RWPE1 (cell line): ENCODE measurements at regions not wholly inside any gene's neighbourhood (a gene's known extent, or its start where the extent isn't known, plus 50 kb on each side); places are given as distances from the start of the nearest gene placed in this dataset.
A peak's percentile ranks its signal among the peaks of the same experiment; 100 is the strongest.

Experiments
- CTCF ChIA-PET: fragments of 350-600 bp; sonication (Branson Sonifier 250); formaldehyde crosslinking; extraction: SDS; loops from one replicate; lab custom pipeline; 2021; lab: Yijun Ruan, JAX
- POLR2A ChIA-PET: fragments of 400-600 bp; formaldehyde crosslinking; extraction: SDS; loops from one replicate; lab custom pipeline; 2020; ENCODE audit warnings: antibody characterized with exemption; ENCODE audit not compliant: low non-redundant PET; lab: Yijun Ruan, JAX
- DNase-seq: peaks from one replicate; pipeline ENCODE4 v3.0.0; 2012; ENCODE audit warnings: low spot score
- H3K27ac ChIP-seq: fragments of 450-650 bp; 2 replicates; pipeline ENCODE4 v1.5.1; 2017
- CTCF ChIP-seq: fragments of 450-650 bp; conservative IDR thresholded peaks from 2 replicates; pipeline ENCODE4 v1.5.1; 2017; ENCODE audit warnings: low read depth, mild to moderate bottlenecking

- no peak for TF ChIP-seq CTCF
- ChIA-PET POLR2A (no interaction called here), CTCF (interaction anchor here (0.5 kb wide), 1 partner anchor 71 kb away, joined by 3 read pairs; no protein-coding TSS in a partner anchor)
- no peak overlapping the region for H3K27ac ChIP-seq
- no peak for DNase-seq
These were observed 191.1 kb upstream of the BMPER start for GRCh38 chr7:33714208-33714607.

GRCh38 chr7:33716581-33717477 lies 188.5 kb upstream of the BMPER start:
- no peak overlapping the region for H3K27ac ChIP-seq
- ChIA-PET CTCF (interaction anchor here (1.2 to 1.8 kb wide), 3 partner anchors 9 to 216 kb away, joined by 3 to 5 read pairs (median 5); no protein-coding TSS in a partner anchor), POLR2A (no interaction called here)
- peak; percentile 30 for DNase-seq
- TF ChIP-seq CTCF = peak; percentile 79

- DNase-seq = no peak
- TF ChIP-seq CTCF = no peak
- 0 out of 2 replicates have a peak overlapping the region, but pooled peaks have one; percentile 7 for H3K27ac ChIP-seq
- POLR2A ChIA-PET = no interaction called here
- CTCF ChIA-PET = interaction anchor here (0.7 kb wide), 1 partner anchor 118 kb away, joined by 3 read pairs; no protein-coding TSS in a partner anchor
These were observed 186.2 kb upstream of the BMPER start for GRCh38 chr7:33719059-33719581.

- no peak for TF ChIP-seq CTCF
- POLR2A ChIA-PET = no interaction called here
- DNase-seq = no peak
- no peak overlapping the region for H3K27ac ChIP-seq
- CTCF ChIA-PET = no interaction called here
These were observed 185.2 kb upstream of the BMPER start for GRCh38 chr7:33720139-33720538.

GRCh38 chr7:33720870-33721269 lies 184.5 kb upstream of the BMPER start:
- POLR2A ChIA-PET = no interaction called here
- CTCF ChIA-PET = no interaction called here
- DNase-seq = no peak
- TF ChIP-seq CTCF = no peak
- no peak overlapping the region for H3K27ac ChIP-seq

GRCh38 chr7:33721895-33722294 lies 183.4 kb upstream of the BMPER start:
- TF ChIP-seq CTCF = no peak
- no peak for DNase-seq
- ChIA-PET POLR2A (no interaction called here), CTCF (no interaction called here)
- peak overlapping the region; percentile 86 for H3K27ac ChIP-seq
